ENCODE measurements at regions not wholly inside any gene's neighbourhood (a gene's known extent, or its start where the extent isn't known, plus 50 kb on each side); places are given as distances from the start of the nearest gene placed in this dataset.

DNA sequence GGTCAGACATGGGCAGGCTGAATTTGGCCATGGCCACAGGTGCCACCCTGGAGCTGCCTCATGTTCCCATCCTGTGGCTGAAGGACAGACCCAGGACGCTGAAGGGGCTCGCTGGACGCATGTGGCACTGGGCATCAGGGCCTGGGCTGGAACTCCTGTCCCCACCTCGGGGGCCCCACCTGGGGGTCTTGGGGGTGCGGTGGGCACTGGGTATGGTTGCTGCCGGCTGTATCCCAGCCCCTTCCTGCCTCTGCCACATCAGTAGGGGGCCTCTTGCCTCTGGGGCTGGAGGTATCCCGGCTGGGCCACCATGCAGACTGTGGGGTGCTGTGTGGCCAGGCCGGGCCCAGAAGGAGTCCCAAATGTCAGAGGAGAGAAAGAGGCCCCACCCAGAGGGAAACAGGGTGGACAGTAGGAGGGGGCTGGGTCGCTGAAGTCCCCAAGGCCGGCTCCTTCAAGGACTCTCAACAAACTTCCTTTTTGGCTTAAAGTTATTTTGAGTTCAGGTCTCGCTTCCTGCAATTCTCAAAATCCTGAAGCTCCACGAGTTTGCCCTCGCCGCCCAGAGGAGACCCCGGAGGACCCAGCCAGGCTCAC is 78.7 kb downstream of the SIK1 start:
- no peak for DNase-seq (ENCODE audit: low read depth, low spot score)

DNA sequence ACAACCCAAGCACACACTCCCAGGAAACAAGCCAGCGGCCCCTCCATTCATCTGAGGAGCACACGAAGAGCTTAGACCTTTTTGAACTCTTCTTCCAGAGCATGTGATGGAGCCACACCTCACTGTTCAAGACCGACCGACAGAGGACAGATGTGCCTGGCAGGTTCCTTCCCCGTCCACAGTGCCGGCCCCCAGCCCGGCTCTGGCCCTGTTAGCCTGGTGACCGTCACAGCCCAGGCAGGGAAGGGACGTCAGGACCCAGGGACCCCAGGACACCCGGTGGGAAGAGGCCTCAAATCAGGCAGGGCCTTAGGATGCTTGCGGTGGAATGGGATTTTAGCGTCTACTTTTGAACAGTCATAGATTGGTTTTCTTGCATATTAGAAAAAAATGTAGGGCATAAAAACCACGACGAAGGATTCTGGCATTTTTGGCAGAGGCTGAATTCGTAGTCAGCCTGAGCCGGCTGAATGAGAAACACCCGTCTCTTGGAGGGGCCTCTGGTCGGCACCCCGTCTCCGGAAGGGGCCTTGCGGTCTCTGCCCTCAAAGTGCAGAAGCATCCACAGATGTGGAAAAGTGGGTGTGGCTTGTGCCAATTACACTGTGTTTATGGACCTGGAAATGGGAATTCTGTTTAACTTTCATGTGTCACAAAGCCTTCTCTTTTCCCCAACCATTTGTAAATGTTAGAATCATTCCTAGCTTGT is 79.3 kb downstream of the SIK1 start:
- no peak for DNase-seq (ENCODE audit: low read depth, low spot score)

DNA sequence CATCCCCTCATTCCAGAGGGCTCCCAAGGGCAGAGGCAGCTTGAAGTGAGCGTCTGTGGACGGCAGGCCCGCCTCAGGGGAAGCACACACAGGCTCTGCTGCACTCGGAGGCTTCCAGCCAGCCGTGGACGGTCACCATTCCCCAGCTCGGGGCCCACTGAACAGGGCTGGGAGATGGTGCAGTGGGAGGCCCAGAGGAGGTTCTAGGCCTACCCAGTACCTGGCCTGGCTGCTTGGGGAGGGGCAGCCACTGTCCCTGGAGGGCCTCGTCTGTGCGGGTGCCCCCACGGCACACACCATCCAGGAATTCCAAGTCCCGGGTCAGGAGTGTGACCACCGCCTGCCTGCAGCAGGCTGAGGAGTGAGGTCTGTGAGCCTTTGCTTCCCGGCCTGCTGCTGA is 80.4 kb downstream of the SIK1 start:
- DNase-seq (ENCODE audit: low read depth, low spot score) = no peak

DNA sequence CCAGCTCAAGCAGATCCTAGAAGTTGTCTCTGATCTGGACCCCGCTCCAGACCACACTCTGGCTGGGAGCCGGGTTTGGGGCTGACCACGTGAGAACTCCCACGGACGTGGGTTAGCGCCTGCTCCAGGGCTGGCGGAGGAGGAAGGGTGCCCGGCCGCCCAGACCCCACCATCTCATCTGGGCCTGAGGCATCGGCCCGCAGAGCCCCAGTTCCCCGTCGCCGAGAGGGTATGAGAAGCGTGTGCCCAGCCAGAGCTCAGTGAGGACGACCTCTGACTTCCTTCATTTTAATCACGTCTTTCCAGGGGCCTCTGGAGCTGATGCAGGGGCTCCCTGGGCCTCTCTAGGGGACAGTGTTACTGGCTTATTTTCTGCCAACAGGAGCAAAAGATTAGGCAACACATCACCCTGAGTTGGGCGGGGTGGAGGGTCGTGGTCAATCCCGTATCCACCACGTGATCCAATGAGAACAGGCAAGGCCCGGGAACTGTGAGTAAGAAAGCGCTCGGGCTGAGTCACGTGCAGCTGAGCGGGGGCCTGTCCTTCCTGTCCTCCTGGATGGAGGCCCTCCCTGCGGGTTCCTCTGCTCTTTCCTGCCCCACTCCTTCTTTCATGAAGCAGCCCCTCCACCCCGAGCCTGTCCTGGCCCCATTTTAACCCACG is 81.1 kb downstream of the SIK1 start:
- DNase-seq (ENCODE audit: low read depth, low spot score) = no peak

DNA sequence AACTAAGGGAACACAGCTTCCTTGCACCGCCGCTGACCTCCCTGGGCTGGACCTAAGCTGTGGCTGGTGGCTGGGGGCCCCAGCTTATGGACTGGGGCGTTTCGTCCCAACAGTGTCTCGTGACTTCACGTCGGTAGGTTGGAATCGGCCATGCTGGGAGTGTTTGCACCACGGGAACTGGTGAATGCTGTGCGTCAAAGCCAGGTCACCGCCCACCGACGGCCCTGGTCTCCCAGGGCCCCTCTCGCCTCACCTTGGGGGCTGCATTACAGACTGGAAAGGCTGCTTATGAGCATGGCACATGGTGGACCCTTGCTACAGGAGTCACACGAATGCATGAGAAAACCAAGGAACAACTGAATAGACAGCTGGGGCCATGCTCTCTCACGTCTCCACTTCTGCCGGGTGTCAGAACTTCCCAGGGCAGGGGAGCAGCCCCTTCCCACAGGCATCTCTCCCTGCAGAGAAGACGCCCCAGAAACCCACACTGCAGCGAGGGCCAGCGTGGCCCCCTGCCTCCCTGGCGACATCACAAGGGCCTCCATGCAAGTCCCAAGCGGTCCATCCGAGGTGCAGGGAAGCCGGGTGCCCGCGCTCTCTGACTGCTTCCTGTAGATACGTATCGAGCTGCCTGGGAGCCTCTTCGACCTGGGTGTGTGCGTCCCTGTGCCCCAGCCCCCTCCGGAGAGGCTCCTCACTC is 81.7 kb downstream of the SIK1 start:
- DNase-seq (ENCODE audit: low read depth, low spot score) = no peak

DNA sequence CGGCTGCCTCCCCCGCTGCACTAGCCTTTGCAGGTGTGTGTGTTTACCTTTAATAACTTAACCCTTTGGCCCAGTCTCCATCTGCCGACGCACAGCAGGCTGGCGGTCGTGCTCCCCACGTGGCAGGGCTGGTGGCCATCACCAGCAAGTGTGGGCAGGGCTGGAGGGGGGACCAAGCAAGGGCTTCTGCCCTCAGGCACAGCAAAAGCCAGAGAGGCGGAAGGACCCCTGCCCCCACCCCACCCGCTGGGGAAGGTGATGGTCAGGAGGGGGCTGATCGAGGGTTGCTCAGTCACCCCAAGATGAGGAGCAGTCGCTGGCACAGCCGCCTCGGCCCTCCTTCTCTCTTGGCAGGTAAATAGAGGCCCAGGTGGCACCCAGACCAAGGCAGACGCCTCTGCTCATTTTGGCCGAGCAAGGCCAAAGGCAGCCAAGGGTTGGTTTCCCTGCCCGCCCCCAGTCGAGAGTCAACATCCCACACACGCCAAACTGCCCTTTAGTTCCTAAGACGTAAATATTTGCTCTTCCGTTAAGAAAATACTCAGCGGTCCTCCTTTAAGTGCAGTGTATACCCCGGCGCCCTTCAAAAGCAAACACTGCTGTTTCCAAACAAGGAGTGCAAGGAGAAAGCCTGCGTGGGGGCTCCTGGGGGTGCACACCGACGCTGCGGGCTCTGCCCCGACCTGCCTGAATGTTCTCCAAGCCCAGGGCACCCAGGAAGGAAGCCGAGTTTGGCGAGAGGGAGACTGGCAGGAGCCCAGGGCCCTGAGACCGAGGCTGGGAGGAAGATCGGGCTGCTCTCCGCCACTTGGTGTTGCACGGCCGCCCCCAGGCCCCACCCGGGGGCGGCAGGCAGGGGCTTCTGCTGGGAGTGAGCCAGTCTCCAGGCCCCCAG is 82.7 kb downstream of the SIK1 start:
- DNase-seq (ENCODE audit: low read depth, low spot score) = no peak

DNA sequence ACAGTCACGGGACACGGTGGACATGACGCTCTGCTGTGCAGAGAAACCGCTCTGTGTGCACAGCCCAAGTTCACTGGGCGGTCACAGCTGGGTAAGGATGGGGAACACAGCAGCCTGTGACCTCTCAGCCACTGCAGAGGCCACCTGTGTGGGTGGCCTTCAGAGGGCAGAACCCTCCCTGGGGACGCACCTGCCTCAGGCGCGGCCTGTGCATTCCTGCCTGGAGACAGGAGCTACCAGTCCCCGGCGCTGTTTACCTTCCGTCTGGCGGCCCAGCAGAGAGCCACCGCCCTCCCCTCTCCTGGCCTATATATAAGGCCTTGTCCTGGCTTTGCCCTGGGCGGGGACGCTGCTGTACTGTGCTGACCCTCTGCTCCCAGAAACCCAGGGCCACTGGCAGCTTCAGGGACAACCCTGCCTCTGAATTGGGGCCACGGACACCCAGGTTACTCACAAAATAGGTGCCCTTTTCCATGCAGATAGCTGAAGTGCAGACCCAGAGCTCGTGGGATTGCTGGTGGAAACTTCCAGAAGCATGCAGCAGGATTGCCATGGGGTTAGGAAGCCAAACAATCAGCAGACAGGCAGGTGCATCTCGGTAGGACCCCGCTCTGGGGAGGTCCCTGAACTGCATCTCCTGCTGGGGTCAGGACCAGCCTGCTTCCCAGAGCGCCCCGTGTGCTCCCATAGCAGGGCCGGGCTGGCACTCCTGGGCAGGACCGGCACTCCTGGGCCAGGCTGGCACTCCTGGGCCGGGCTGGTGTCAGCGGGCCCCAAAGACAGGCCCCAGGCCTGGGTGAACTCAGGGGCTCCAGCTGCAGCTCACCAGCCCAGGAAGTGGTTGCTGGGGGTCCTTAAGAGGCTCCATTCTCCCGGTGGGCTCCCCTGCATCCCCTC is 83.6 kb downstream of the SIK1 start:
- no peak for DNase-seq (ENCODE audit: low read depth, low spot score)

DNA sequence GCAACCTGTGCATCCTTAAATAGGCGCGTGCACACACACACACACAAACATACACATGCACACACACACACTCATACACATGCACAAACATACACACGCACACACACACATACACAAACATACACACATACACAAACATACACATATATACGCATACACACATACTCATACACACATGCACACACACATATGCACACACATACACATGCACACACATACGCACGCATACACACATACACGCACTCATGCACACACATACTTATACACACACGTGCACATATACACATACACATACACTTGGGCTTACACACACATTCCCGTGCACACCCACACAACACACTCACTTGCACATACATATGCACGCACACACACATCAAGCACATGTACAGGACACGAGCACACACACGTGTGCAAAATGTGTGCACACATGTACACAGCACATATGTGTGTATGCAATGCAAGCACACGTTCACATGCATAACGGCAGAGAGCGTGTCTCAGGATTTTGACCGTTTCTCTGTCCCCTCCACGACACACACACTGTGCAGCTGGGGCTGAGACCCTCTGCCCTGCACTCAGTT is 84.5 kb downstream of the SIK1 start:
- DNase-seq (ENCODE audit: low read depth, low spot score) = no peak

DNA sequence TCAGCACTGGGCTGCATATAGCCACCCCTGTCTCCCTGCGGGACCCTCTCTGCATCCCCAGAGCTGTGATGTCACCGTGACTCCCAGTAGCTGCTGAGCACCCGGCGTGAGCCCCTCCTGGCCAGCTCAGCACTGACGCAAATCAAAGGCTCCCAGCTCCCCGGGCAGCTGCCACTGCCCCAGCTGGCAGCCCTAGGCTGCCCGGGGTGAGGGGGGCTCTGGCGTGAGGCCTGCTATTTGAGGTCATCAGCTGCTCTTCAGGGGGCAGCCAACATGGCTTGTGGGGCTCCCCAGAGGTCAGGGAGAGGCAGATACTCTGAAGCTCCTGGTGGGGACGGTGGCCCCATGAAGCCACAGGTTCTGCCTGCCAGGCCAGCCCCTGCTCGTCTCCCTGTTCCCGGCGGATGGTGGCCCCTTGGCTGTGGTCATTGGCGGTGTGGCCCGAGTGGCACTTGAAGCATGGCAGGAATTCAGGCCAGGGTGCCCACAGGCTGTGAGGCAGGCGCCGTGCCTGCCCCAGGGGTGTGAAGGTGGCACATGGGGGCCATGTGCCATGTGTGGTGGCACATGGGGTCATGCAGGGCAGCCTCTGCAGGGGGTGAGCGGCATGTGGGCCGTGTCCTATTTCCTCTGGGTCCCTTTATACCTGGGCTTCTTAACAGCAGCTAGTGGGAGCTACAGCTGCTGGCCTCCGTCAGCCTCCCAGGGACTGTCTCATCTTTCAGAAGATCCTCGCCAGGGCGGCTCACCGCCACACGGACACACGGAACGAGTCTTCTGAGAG is 85.4 kb downstream of the SIK1 start:
- no peak for DNase-seq (ENCODE audit: low read depth, low spot score)

DNA sequence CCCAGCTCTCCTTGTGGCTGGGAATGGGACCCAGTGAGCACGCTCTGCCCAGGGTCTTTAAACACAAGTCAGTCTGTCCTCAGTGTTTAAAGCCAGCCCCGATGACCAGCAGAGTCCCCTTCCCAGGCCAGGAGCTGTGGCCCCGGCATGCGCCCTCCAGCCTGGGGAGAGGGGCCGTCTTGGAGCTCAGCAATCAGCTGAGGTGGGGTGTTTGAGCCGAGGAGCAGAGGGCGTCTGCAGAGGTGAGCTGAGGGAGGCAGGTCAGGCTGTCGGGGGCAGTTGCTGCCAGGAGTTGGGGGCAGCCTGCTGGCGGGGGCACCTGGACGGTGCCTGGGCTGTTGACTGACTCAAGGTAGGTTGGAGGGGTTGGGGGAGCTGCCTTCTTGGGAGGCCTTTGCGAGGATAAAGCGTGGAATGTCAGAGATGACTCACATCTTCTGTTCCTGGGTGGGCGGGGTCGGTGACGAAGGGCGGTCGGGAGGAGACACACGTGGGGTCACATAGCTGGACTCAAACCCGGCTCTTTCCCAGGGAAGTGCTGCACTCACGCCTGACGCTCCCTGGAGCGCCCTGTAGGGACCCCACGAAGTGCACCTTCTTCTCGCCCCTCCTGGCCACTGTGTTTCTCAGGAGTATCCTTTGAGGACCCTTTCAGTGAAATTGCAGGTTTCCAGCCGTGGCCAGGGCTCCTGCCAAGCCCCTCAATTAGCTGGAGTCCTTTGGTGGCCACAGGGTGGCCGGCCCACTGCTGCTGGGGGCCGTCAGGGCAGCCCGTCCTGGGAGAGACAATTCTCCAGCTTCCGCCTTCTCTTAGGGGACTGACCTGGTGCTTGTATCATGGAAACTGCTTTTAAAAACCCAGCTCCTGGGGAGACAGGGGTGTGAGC is 86.2 kb downstream of the SIK1 start:
- DNase-seq (ENCODE audit: low read depth, low spot score) = no peak

DNA sequence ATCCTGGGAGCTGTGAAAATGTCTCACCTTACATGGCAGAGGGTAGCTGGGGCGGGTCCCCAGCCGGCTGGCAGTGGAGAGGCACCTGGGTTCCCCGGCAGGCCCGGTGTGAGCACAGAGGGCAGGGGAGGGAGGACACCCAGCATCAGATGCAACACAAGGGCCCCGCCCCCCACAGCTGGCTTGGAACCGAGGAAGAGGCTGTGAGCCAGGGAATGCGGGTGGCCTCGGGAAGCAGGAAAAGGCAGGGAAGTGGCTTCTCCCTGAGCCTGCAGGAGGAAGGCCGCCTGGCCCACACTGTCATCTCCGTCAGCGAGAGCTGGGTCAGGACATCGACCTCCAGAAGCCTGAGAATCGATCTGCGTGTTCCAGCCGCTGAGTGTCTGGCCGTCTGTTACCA is 87.3 kb downstream of the SIK1 start:
- DNase-seq (ENCODE audit: low read depth, low spot score) = no peak

DNA sequence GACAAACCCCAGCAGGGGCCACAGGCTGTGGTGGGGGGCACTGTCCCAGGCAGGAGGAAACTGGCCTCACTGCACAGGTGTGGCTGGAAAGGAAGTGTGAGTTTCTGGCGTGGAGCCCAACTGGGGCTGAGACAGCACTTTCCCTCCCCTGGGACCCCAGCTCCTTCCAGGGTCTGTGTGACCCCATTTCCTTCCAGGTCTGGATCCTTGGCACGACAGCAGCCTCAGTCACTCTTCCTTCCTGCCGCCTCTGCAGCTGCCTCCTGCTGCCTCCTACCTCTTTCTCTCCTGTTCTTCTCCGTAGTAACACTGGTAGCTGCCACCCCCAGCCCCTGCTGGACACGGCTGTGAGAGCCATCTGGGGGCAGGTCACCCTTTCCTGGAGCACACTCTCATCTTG is 88.0 kb downstream of the SIK1 start:
- DNase-seq (ENCODE audit: low read depth, low spot score) = no peak

DNA sequence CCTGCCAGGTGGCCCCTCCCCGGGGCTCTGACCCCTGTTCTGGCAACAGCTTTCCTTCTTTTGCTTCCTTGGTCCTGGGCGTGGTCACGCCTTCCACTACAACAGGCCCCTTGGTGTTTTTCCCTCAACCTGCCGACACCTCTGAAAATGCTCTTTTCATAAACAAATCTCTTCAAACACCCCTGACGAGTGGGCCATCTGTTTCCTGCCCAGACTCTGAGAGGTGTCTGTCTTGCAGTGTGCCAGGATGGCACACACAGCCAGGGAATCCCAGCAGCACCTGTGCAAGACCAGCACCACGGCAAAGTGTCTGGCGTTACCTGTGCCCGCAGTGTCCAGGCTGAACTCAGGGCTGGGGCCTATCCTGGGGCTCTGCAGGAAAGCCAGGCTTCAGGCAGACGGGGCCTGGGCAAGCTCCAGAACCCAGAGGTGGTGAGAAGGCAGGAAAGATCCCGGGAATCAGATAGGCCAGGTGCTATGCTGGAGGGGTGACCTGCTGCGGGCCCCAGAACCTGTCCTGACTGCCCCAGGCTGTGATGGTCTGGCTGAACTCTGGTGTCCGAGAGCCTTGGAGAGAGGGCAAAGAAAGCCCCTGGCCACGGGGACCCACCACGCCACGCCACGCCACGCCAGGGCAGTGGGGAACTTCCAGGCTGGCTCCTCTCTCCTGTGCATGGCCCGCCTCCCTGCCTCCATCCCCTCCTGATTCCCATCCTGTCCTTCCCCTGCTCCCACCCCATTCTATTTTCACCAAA is 88.9 kb downstream of the SIK1 start:
- no peak for DNase-seq (ENCODE audit: low read depth, low spot score)

DNA sequence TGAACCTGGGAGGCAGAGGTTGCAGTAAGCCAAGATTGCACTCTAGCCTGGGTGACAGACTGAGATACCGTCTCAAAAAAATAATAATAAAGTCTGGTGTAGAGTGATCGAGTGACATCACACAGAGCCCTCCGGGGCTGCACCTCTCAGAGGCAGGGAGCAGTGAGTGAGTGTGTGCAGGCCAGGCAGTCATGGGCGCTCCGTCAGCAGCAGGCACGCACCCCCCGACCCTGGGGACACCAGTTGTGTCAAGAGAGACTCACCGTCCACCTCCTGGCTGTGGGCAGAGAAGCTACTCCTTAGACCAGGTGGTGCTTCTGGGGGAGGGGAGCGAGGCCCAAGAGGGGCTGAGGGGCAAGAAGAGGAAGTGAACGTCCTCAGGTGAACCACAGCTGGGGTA is 91.8 kb downstream of the SIK1 start:
- DNase-seq (ENCODE audit: low read depth, low spot score) = no peak

DNA sequence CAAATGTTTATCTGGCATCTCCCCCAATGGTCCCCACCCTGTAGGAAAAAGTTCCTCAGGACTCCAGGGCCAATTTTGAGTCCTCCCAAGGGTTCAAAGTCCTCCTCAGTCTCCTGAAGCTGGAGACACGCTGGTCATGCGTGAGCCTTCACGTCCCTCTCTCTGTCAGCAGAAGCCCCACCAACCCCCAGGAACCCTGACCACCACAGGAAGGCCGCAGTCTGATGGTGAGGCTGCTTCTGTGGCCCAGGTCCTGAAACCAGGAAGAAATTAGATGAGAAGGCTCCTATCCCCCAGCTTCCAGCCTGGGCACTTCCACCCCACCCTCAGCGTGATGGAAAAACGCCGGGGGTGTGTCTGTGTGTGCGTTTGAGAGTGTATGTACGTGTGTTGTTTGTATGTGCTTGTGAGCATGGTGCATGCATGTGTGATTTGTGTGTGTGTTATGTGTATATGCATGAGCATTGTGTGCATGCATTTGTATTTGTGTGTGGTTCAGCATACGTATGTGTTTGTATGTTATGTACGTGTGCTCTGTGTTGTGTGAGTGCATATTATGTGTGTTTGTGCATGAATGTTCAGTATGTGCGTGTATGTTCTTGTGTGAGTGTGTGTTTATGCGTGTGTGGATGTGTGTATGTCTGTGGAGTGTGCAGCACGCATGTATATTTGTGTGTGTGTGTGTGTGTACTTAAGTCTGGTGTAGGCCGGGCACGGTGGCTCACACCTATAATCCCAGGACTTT is 92.5 kb downstream of the SIK1 start:
- no peak for DNase-seq (ENCODE audit: low read depth, low spot score)

DNA sequence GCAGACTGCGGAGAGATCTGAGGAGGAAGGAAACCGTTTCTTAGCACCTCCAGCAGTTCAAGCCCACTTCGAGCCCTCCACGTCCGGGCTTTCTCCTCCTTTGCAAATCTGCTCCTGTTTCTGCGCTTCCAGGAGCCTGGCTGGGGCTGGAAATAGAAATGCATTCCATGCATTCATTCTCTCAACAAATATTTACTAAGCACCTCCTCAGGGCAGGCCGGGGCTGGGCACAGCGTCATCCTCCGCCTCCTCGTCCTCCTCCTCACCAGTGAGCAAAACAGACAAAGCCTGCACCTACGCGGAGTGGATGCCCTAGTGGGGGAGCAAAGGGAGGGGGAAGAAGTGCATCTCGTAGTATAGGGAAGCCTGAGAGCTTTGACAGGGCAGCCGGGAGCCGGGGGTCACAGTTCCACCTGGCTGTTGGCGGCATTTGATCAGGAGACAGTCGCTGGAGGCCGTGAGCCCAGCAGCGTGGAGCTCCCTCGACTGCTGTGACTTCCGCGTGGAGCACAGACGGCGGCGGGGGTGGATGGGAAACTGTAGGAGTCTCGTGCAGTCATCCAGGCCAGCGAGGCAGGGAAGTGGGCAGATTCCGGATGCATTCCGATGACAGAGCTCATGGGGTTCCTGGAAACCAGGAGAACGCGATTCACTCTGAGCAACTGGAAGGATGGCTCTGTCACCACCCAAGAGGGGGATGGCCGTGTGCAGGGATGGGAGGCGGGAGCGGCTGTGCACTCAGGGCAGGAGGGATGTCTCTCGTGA is 93.5 kb downstream of the SIK1 start:
- no peak for DNase-seq (ENCODE audit: low read depth, low spot score)

Data from smooth muscle cell of the brain vasculature (primary cell).